H1 (cell line): ENCODE measurements at regions not wholly inside any gene's neighbourhood (a gene's known extent, or its start where the extent isn't known, plus 50 kb on each side); places are given as distances from the start of the nearest gene placed in this dataset.
"Not testable (repeated sequence)": the region's sequence is repeated elsewhere in the genome, so short reads cannot be mapped to it uniquely, and the experiment has no call there.

ENCODE experiments used
- CTCF ChIA-PET: fragments of 300-600 bp; sonication (Branson Sonifier 250); formaldehyde crosslinking; loops from one replicate; lab custom pipeline; 2021; ENCODE audit not compliant: partially characterized antibody; lab: Charles Lee
- POLR2A ChIA-PET: fragments of 300-600 bp; sonication (Branson Sonifier 250); formaldehyde crosslinking; loops from one replicate; lab custom pipeline; 2021; ENCODE audit warnings: inconsistent platforms; ENCODE audit not compliant: partially characterized antibody; lab: Charles Lee
- DNase-seq, 2 experiments: peaks; one replicate each; pipeline versions ENCODE4 v3.0.0 to v3.0.0-alpha.2; 2010 to 2022; ENCODE audit warnings: low spot score in 2 of 2, low read depth in 1 of 2, mixed read lengths in 1 of 2
- FAIRE-seq: peaks from 2 replicates; lab custom pipeline; 2011; peaks lifted over from hg19 to GRCh38; lab: Jason Lieb, UNC
- H2AFZ ChIP-seq: 2 replicates; pipeline ENCODE4 v1.8.1; 2012; ENCODE audit warnings: low read length, inconsistent platforms
- H2AK5ac ChIP-seq: 2 replicates; pipeline ENCODE4 v1.6.1; 2013; ENCODE audit warnings: low read depth, low read length
- H2BK120ac ChIP-seq: replicated peaks from 2 replicates; pipeline ENCODE3; 2013; ENCODE audit warnings: low read depth, low read length, inconsistent platforms
- H2BK12ac ChIP-seq: 2 replicates; pipeline ENCODE4 v1.6.1; 2013; ENCODE audit warnings: low read depth, low read length
- H2BK15ac ChIP-seq: 2 replicates; pipeline ENCODE4 v1.6.1; 2013; ENCODE audit warnings: low read length
- H2BK20ac ChIP-seq: 2 replicates; pipeline ENCODE4 v1.6.1; 2013; ENCODE audit warnings: low read length
- H2BK5ac ChIP-seq: 2 replicates; pipeline ENCODE4 v1.6.1; 2013; ENCODE audit warnings: low read depth, low read length
- H3K14ac ChIP-seq: 2 replicates; pipeline ENCODE4 v1.6.1; 2013; ENCODE audit warnings: inconsistent platforms; ENCODE audit not compliant: insufficient read length
- H3K18ac ChIP-seq: 2 replicates; pipeline ENCODE4 v1.6.1; 2013; ENCODE audit warnings: low read length; ENCODE audit errors: extremely low read depth
- H3K23ac ChIP-seq: 2 replicates; pipeline ENCODE4 v1.6.1; 2013; ENCODE audit warnings: inconsistent platforms; ENCODE audit not compliant: insufficient read length
- H3K23me2 ChIP-seq: 2 replicates; pipeline ENCODE4 v1.6.1; 2013; ENCODE audit warnings: low read depth, low read length
- H3K27ac ChIP-seq: 2 replicates; pipeline ENCODE4 v1.6.1; 2011; ENCODE audit warnings: low read depth, low read length, inconsistent platforms
- H3K27me3 ChIP-seq, 4 experiments: replicated peaks in 1 of 4; 1 replicate in 1 of 4; 2 replicates in 3 of 4; pipeline versions ENCODE4 v1.6.1 to v1.8.1; 2011 to 2013; ENCODE audit warnings: low read length in 3 of 4, mild to moderate bottlenecking in 3 of 4, inconsistent platforms in 2 of 4, mixed read lengths in 2 of 4, moderate library complexity in 1 of 4; ENCODE audit not compliant: control insufficient read depth in 3 of 4, insufficient read depth in 3 of 4; ENCODE audit errors: extremely low read depth in 1 of 4
- H3K36me3 ChIP-seq, 4 experiments: 2 replicates each; pipeline versions ENCODE4 v1.6.1 to v1.8.1; 2011 to 2013; ENCODE audit warnings: mild to moderate bottlenecking in 4 of 4, low read length in 3 of 4, moderate library complexity in 2 of 4, control low read depth in 1 of 4, inconsistent platforms in 1 of 4; ENCODE audit not compliant: insufficient read depth in 4 of 4, control insufficient read depth in 2 of 4
- H3K4ac ChIP-seq: replicated peaks from 2 replicates; pipeline ENCODE3; 2013; ENCODE audit warnings: low read length, low read depth, mixed read lengths, inconsistent platforms; ENCODE audit not compliant: insufficient read length
- H3K4me1 ChIP-seq, 4 experiments: replicated peaks in 1 of 4; 1 replicate in 1 of 4; 2 replicates in 3 of 4; pipeline versions ENCODE4 v1.6.1 to v1.8.1; 2011 to 2013; ENCODE audit warnings: low read length in 3 of 4, inconsistent platforms in 2 of 4, mixed read lengths in 1 of 4; ENCODE audit not compliant: insufficient read depth in 4 of 4, control insufficient read depth in 3 of 4
- H3K4me2 ChIP-seq, 2 experiments: 2 replicates each; pipeline versions ENCODE4 v1.6.1 to v1.8.1; 2011 to 2013; ENCODE audit warnings: low read depth in 2 of 2, low read length in 2 of 2, control low read depth in 1 of 2, inconsistent platforms in 1 of 2, mild to moderate bottlenecking in 1 of 2; ENCODE audit not compliant: insufficient read depth in 1 of 2
- H3K4me3 ChIP-seq, 4 experiments: fragments of 200-600, 300-600 bp in 1 of 4; sonication (generic), shearing (Covaris generic), sonication (Bioruptor Twin) in 1 of 4; 2 replicates each; pipeline versions ENCODE4 v1.5.1 to v1.8.1; 2011 to 2016; ENCODE audit warnings: low read length in 4 of 4, low read depth in 3 of 4, control low read depth in 2 of 4, inconsistent platforms in 2 of 4, mild to moderate bottlenecking in 2 of 4, mixed read lengths in 1 of 4, moderate library complexity in 1 of 4; ENCODE audit not compliant: insufficient read depth in 2 of 4; ENCODE audit errors: extremely low read depth in 1 of 4
- H3K56ac ChIP-seq: replicated peaks from 2 replicates; pipeline ENCODE3; 2013; ENCODE audit warnings: low read depth, mild to moderate bottlenecking, mixed read lengths, low read length, inconsistent platforms; ENCODE audit not compliant: insufficient read length
- H3K79me1 ChIP-seq: 2 replicates; pipeline ENCODE4 v1.6.1; 2013; ENCODE audit warnings: low read depth, low read length, control low read depth
- H3K79me2 ChIP-seq, 2 experiments: 2 replicates each; pipeline versions ENCODE4 v1.6.1 to v1.8.1; 2012 to 2013; ENCODE audit warnings: low read length in 2 of 2, mild to moderate bottlenecking in 2 of 2, inconsistent platforms in 1 of 2; ENCODE audit not compliant: insufficient read depth in 2 of 2, control insufficient read depth in 1 of 2
- H3K9ac ChIP-seq, 4 experiments: replicated peaks in 1 of 4; 1 replicate in 1 of 4; 2 replicates in 3 of 4; pipeline versions ENCODE4 v1.6.1 to v1.8.1; 2011 to 2013; ENCODE audit warnings: low read depth in 3 of 4, low read length in 3 of 4, control low read depth in 2 of 4, mild to moderate bottlenecking in 2 of 4, moderate library complexity in 2 of 4, inconsistent platforms in 1 of 4; ENCODE audit errors: extremely low read depth in 1 of 4
- H3K9me3 ChIP-seq, 2 experiments: 2 replicates each; pipeline versions ENCODE4 v1.6.1 to v1.8.1; 2012 to 2013; ENCODE audit warnings: mild to moderate bottlenecking in 2 of 2, moderate library complexity in 2 of 2, control low read depth in 1 of 2, inconsistent platforms in 1 of 2, low read depth in 1 of 2, low read length in 1 of 2, mixed read lengths in 1 of 2; ENCODE audit not compliant: insufficient read depth in 2 of 2
- H4K20me1 ChIP-seq, 2 experiments: replicated peaks in 1 of 2; 2 replicates each; pipeline versions ENCODE3 to v1.8.1; 2011 to 2013; ENCODE audit warnings: inconsistent platforms in 2 of 2, low read length in 2 of 2, mild to moderate bottlenecking in 1 of 2; ENCODE audit not compliant: insufficient read depth in 2 of 2, control insufficient read depth in 1 of 2
- H4K5ac ChIP-seq: 2 replicates; pipeline ENCODE4 v1.6.1; 2013; ENCODE audit warnings: low read length, low read depth, mixed read lengths, inconsistent platforms; ENCODE audit not compliant: insufficient read length
- H4K8ac ChIP-seq: 2 replicates; pipeline ENCODE4 v1.8.0; 2013; ENCODE audit warnings: mild to moderate bottlenecking, moderate library complexity, low read length, inconsistent platforms; ENCODE audit not compliant: insufficient read depth; ENCODE audit errors: extremely low read depth
- H4K91ac ChIP-seq: replicated peaks from 2 replicates; pipeline ENCODE3; 2013; ENCODE audit warnings: low read length, mixed read lengths, inconsistent platforms; ENCODE audit not compliant: insufficient read length

DNA sequence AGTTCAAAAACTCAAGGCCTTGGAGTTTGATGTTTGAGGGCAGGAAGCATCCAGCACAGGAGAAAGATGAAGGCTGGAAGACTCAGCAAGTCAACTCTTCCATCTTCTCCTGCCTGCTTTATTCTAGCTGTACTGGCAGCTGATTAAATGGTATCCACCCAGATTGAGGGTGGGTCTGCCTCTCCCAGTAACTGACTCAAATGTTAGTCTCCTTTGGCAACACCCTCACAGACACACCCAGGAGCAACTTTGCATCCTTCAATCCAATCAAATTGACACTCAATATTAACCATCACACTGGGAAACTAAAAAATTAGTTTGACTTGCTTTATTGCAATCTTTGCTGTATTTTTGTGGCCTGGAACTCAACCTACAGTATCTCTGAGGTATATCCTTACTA lies 230.5 kb upstream of the TARS1 start:
- H3K9me3 ChIP-seq, FAIRE-seq, H3K4ac ChIP-seq, H4K8ac ChIP-seq, H3K14ac ChIP-seq, H2BK5ac ChIP-seq, H3K23ac ChIP-seq, H3K9ac ChIP-seq, H2BK15ac ChIP-seq, H4K91ac ChIP-seq, H4K5ac ChIP-seq, POLR2A ChIA-PET, H3K4me1 ChIP-seq, H3K79me1 ChIP-seq, H3K56ac ChIP-seq, CTCF ChIA-PET, H3K4me3 ChIP-seq, H3K4me2 ChIP-seq, H3K18ac ChIP-seq, H3K36me3 ChIP-seq, H4K20me1 ChIP-seq, H2BK12ac ChIP-seq, H3K79me2 ChIP-seq, H3K23me2 ChIP-seq, DNase-seq, H2BK120ac ChIP-seq, H2AK5ac ChIP-seq, H2BK20ac ChIP-seq, H3K27ac ChIP-seq, H3K27me3 ChIP-seq, H2AFZ ChIP-seq: not testable (repeated sequence)
